Effector CD4-positive, alpha-beta T cell (primary cell): ENCODE measurements at regions not wholly inside any gene's neighbourhood (a gene's known extent, or its start where the extent isn't known, plus 50 kb on each side); places are given as distances from the start of the nearest gene placed in this dataset.

Experiments
- DNase-seq: peaks from one replicate; pipeline ENCODE4 v3.0.0-alpha.2; 2020

DNA sequence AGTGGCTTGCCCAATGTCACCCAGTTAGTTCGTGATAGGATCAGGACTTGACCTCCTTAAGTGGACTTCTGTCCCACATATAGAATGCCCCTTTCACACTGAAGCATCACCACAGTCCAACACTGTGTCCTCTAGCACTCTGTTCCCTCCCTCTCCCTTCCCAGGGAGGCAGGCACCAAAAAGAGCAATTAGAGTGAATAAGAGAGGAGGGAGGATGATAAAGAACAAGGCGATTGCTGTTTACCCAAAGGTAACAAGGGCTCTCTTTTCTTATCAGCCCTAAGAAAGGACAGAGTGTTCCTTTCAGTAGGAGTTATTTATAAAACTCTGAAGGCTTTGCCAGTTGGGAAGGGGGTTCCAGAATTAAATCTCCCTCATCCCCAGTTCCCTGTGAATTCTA, 192.7 kb upstream of the ATP2B1 start:
- DNase-seq = no peak

- no peak for DNase-seq
These were observed 191.0 kb upstream of the ATP2B1 start for GRCh38 chr12:89899651-89900050.

DNA sequence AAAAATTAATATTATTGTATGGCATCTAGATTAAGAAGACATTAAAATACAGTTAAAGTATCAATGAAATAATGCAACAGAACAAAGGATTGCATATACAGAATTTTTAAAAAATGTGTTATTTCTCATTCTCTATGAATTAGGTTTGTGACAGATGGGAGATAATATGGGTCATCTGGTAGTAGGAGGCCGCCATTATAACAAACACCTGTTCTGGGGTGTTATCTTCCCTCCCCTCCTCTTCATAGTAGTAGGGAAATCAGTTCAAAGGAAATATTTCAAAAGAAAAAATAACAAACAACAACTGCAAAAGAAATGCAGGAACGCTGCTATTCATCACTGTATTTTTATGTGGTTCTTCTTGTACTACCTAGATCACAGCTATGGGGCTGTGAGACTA, 187.0 kb upstream of the ATP2B1 start:
- no peak for DNase-seq

DNA sequence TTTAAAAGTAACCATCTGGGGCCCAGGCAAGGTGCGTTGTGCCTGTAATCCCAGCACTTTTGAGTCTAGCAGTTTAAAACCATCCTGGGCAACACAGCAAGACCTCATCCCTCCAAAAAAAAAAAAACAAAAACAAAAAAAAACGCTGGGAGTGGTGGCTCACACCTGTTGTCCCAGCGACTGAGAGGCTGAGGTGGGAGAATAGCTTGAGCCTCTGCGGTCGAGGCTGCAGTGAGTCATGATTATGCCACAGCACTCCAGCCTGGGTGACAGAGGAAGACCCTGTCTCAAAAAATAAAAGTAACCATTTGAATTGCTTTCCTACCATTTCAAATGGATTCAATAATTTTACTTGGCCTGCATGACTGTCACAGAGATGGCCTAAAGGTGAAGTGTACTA, 186.5 kb upstream of the ATP2B1 start:
- DNase-seq = no peak

GRCh38 chr12:89893972-89894706, 185.5 kb upstream of the ATP2B1 start:
- DNase-seq = no peak

DNA sequence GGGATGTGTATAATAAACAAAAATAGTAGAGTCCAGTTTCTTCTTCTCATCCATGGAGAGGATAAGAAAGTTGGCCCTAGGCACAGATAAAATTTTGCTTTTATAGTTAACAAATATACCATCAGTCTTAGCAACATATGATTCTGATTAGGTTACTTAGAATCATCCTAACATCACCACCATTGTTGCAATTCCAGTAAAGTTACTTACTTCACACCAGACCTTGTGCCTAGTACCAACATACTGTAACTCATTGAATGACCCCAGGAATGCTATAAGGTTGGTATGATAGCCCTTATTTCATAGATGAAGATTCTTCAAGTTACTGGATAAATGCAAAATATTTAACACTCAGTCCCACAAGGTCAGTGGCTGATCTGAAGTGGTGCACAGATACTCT, 183.8 kb upstream of the ATP2B1 start:
- no peak for DNase-seq

DNA sequence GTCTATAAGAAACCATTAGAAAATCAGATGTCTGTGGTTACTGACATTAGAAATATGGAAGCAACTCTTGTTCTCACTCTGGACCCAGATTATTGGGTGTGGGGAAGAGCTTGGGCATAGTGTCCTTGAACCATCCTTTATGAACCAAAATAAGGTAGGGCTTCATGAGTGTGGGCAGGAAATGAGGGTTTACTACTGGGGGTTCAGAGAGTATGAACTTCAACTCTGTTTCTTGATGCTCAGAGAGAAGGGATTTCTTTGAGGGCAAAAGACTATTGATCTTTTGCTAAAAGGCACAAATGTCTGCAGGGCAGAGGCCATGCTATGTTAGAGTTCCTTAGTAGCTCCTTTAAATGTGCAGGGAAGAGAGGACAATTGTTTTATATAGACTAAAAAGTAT, 183.3 kb upstream of the ATP2B1 start:
- no peak for DNase-seq

DNA sequence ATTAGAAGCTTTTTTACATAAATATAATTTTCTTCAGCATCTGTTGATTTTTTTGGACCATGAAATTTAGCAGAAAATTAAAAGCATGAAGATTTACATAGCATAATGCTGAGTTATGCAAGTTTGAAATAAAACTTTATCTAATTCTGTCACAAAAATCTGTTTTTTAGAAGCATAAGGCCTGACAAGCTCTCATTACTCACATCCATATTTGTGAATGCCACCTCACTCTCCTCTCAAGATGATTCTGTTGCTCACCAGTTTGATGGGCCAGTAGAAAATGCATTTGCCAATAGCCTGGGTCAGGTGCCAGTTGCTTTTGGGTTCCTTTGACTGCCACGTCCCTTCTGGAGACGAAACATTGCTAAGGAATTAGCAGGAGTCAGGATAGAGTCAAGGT, 181.5 kb upstream of the ATP2B1 start:
- no peak for DNase-seq

DNA sequence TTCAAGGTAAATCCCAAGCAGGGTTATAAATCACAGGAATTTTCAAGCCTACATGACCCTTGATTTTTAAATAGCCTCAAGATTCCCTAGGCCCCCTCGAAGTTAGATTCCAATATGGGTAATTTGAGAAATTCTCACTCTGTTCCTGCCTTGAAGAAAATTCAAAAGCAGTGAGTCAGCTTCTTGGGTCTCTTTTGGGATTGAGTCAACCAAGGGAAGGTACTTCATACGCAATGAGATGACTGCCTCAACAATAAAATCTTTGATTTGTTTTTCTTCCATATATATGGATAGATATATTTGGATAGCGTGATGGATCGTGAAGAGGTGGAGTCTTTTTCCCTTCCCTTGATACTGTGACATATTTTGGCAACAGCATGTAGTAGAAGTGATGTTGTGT, 180.4 kb upstream of the ATP2B1 start:
- DNase-seq = no peak

DNA sequence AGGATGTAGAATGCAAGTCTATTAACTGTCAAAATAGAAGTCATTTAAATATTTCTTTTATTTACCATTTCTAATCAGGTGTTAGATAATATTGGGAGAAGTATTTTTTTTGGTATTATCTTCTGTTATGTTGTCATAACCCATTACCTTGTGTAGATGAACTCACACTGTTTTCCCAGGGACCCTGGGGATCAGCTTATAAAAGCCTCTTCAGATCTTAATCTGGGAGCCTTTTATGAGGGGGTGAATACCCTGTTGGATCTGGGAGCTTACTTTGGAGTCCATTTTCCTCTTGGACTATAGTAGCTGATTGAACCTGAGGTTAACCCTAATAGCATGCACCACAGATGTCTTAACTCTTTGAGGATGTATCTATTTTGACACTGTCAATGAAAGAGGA, 176.3 kb upstream of the ATP2B1 start:
- DNase-seq = no peak

GRCh38 chr12:89884416-89884898, 175.8 kb upstream of the ATP2B1 start:
- no peak for DNase-seq

DNA sequence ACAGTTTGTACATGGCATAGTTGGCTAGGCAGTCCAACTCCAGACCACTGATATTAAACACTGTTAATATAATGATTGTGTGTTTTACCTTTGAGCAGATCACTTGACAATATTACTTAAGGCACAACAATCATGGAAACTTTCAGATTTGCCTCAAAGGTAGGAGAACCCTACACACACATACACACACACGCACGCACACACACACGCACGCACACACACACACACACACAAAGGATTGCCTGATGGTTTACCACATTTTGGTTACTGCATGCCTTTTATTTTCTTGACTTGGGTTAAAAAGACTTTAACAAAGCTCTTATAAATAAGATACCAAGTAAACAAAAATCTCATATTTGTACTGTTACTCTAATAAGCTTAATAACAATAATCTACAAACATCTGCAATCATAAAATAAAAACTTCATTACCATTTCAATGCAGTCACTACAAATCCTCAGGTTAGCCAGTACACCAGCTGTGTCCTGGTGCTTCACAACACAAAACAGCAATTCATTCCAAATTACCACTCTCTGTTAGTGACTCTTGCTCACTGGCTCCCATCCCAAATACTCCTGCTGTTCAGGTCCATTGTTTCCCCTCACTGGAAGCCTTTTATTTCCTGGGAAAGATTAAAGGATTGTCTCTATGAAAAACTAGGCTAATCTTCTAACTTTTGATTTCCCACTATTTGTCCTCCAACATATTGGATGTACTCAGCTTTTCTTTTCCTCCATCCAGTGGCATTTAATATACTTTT, 175.2 kb upstream of the ATP2B1 start:
- no peak for DNase-seq

DNA sequence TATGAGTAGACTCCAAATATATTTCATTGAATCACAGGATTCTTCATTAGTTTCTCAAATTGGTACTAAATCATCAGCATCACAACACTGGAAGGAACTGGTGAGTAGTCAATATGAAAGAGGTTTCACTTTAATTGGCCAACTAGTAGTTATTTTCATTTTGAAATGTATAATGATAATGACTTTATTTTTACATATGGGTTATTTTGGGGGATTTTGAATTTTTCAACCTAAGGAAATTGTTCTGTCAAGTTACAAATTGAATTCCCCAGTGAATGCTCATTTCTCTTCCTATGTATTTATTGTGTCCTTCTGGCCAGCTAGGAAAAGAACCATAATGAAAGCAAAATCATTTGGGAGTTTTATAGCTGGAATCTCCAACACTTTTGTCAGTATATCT, 174.2 kb upstream of the ATP2B1 start:
- no peak for DNase-seq

GRCh38 chr12:89882050-89882449, 173.4 kb upstream of the ATP2B1 start:
- DNase-seq = no peak

- peak; percentile 33 for DNase-seq
These were observed 172.2 kb upstream of the ATP2B1 start for GRCh38 chr12:89880690-89881350.

GRCh38 chr12:89879766-89880165, 171.1 kb upstream of the ATP2B1 start:
- DNase-seq = no peak

GRCh38 chr12:89878950-89879349, 170.3 kb upstream of the ATP2B1 start:
- DNase-seq = no peak

DNA sequence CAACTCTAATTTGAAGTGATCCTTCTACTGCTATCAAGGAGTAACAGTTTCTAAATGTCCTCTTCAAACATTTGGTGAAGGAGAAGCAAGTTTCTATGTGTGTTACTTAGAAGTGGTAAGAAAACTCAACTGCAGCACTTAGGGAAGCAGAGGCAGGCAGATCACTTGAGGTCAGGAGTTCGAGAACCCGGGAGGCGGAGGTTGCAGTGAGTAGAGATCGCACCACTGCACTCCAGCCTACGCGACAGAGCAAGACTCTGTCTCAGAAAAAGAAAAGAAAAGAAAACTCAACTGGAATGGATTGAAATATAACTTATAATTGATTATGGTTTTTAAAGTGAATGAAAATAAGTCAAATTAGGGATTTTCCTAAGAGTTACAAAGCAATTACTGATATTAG, 169.7 kb upstream of the ATP2B1 start:
- DNase-seq = no peak

DNA sequence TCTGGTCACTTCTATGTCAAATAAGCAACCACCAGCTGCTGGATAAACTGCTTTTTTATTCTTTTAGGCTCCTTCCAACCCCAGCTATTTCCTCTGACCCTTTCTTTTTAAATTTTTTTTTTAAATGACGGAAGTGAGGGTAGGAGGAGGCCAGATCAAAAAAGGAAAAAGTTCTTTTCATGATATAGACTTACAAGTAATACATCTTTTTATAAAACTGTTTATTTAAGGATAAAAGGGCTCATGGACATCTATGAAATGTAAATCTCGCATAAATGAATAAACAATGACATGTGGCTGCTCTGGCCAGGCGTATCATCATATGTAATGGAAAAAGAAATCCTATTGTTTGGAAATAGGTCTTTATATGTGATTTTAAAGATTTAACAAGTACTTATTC, 169.0 kb upstream of the ATP2B1 start:
- no peak for DNase-seq

DNA sequence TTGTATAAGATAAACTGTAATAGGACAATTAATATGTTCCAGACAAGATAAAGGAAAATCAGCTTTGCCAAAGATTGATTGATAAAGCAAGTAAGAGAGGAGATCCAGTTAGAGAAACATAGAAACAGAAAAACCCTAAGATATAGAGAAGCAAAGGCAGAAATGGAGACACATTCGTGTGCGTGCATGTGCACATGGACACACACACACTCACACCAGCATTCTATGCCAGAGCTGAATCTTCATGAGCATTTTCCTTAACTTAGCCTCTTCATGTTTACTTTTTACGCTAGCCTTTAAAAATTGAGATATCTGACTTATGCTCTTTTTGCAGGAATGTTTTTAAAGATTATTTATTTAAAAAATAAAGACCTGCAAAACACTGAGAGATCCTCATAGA, 168.5 kb upstream of the ATP2B1 start:
- DNase-seq = no peak

GRCh38 chr12:89875809-89876208, 167.2 kb upstream of the ATP2B1 start:
- DNase-seq = no peak

- DNase-seq = no peak
These were observed 166.6 kb upstream of the ATP2B1 start for GRCh38 chr12:89875225-89875624.

DNA sequence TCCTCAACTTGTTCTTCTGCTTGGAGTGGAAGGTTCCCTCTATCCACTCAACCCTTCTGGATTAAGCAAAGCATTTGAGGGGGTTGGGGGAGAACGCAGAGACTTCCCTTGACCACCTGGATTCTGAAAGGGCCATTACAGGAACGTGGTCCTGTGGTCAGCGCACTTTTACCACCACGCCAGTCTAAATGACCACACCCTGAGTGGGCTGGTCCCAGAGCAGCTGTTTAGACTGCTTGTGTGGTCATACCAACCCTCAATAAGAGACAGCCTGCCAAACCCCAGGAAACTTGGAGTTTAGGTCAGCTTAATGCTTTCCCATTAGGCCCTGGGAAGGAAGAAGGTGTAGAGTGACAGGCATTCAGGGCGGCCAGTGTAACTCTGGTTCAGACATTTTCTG, 165.5 kb upstream of the ATP2B1 start:
- no peak for DNase-seq

DNA sequence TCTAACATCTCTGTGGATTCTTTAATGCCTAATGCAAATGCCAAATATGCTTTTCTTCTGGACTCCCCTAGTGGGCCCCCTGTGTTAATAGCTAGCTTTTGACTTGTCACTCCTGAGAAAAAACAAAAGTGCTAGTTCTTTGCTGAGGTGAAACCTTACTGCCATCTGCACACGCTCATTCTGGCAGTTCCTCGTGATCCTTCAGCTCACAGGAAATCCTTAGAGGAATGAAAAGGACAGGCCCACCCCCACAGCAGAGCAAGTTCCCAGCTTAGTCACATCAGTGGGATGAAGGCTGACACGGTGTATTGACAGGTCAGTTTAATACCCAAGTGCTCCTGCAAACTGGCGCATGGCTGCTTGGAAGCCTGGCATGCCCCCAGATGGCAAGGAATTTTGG, 165.1 kb upstream of the ATP2B1 start:
- DNase-seq = no peak
